Ascending aorta (tissue), 2 donors: ENCODE measurements at regions not wholly inside any gene's neighbourhood (a gene's known extent, or its start where the extent isn't known, plus 50 kb on each side); places are given as distances from the start of the nearest gene placed in this dataset.

ENCODE experiments used
- DNase-seq, 2 donors: peaks; one replicate each; pipeline ENCODE4 v3.0.0-alpha.2; 2019; ENCODE audit warnings: low spot score in 2 of 2
- H3K27ac ChIP-seq, 2 donors: fragments of 200-600 bp; sonication (generic); one replicate each; pipeline ENCODE4 v1.5.1; 2016 to 2017; ENCODE audit warnings: mild to moderate bottlenecking in 1 of 2
- H3K27me3 ChIP-seq: fragments of 200-600 bp; sonication (generic); one replicate; pipeline ENCODE4 v1.5.1; 2017
- H3K36me3 ChIP-seq, 2 donors: fragments of 200-600 bp; sonication (generic); one replicate each; pipeline ENCODE4 v1.5.1; 2016
- H3K4me1 ChIP-seq, 2 donors: fragments of 200-600 bp; sonication (generic); one replicate each; pipeline ENCODE4 v1.5.1; 2016 to 2017; ENCODE audit warnings: mild to moderate bottlenecking in 1 of 2
- H3K4me3 ChIP-seq, 2 donors: fragments of 200-600 bp; sonication (generic); one replicate each; pipeline ENCODE4 v1.5.1; 2016 to 2017; ENCODE audit warnings: mild to moderate bottlenecking in 1 of 2
- H3K9me3 ChIP-seq, 2 donors: fragments of 200-600 bp; sonication (generic); one replicate each; pipeline ENCODE4 v1.5.1; 2016
- intact Hi-C: fragments of 100-400 bp; cut with DNase I; formaldehyde crosslinking; loops from one replicate; pipeline ENCODE4 v1.15.1; 2023
- TF ChIP-seq, protein P1 (sequence below), 3 experiments: fragments of 200-600 bp in 2 of 3; fragments of 450-650 bp in 1 of 3; sonication (generic) in 2 of 3; IDR thresholded peaks; one replicate each; pipeline ENCODE4 v1.5.1; 2016 to 2019; ENCODE audit warnings: antibody characterized with exemption in 3 of 3, mild to moderate bottlenecking in 1 of 3, moderate library complexity in 1 of 3

DNA sequence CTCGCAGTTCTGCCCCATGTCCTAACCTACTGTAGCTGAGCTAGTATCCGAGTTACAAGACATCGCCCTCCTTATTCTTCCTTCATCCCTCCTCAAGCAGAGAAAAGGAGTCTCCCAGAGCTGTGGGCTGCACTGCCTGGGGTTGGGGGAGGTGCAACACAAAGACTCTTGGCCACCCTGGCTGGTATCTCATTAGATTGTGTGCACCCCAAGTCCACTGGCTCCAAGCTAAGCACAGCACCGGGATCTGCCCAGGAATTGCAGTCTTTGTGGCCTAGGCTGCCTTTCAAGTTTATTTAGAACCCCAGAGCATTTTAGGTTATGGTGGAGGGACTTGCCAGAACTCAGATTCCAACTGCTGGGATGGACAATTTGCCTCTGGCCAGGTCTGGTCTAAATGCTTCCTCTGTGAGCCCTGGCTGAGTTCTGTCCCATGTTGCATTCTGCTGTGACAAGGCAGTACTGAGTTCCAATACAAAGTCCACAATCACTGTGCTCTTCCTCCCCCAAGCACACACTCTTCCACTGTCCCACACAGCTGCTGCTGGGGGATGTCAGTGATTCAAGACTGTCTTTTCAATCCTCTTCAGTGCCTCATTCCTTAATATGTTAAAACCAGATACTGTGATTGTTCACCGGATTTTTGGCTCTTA lies 169.6 kb upstream of the CLEC14A start:
- H3K9me3 ChIP-seq, result peaks cover 11 to 16% of the 10 kb centered on the region in 2 donors
- no peaks in the 10 kb centered on the region for H3K36me3 ChIP-seq
- intact Hi-C loops, result no loop called here
- H3K4me1 ChIP-seq, result no peaks in the 10 kb centered on the region
- TF ChIP-seq, protein P1, sequence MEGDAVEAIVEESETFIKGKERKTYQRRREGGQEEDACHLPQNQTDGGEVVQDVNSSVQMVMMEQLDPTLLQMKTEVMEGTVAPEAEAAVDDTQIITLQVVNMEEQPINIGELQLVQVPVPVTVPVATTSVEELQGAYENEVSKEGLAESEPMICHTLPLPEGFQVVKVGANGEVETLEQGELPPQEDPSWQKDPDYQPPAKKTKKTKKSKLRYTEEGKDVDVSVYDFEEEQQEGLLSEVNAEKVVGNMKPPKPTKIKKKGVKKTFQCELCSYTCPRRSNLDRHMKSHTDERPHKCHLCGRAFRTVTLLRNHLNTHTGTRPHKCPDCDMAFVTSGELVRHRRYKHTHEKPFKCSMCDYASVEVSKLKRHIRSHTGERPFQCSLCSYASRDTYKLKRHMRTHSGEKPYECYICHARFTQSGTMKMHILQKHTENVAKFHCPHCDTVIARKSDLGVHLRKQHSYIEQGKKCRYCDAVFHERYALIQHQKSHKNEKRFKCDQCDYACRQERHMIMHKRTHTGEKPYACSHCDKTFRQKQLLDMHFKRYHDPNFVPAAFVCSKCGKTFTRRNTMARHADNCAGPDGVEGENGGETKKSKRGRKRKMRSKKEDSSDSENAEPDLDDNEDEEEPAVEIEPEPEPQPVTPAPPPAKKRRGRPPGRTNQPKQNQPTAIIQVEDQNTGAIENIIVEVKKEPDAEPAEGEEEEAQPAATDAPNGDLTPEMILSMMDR (IDR thresholded peaks at IDR 0.05), result no peak
- H3K27ac ChIP-seq, result no peak overlapping the region
- no peak overlapping the region for H3K4me3 ChIP-seq
- no peaks in the 10 kb centered on the region for H3K27me3 ChIP-seq
- DNase-seq, result no peak

- peaks cover 6 to 16% of the 10 kb centered on the region in 2 donors for H3K9me3 ChIP-seq
- no peak overlapping the region for H3K27ac ChIP-seq
- DNase-seq, result no peak
- TF ChIP-seq, protein P1 (IDR thresholded peaks at IDR 0.05), result no peak
- no peaks in the 10 kb centered on the region for H3K4me1 ChIP-seq
- H3K27me3 ChIP-seq, result no peaks in the 10 kb centered on the region
- intact Hi-C loops, result no loop called here
- no peak overlapping the region for H3K4me3 ChIP-seq
- no peaks in the 10 kb centered on the region for H3K36me3 ChIP-seq
Observed at GRCh38 chr14:38420048-38420447, 164.2 kb upstream of the CLEC14A start.

- TF ChIP-seq, protein P1 (IDR thresholded peaks at IDR 0.05), result no peak
- H3K9me3 ChIP-seq, result peaks cover 5 to 16% of the 10 kb centered on the region in 2 donors
- no peaks in the 10 kb centered on the region for H3K27me3 ChIP-seq
- no peaks in the 10 kb centered on the region for H3K36me3 ChIP-seq
- DNase-seq, result no peak
- H3K4me1 ChIP-seq, result no peaks in the 10 kb centered on the region
- H3K27ac ChIP-seq, result no peak overlapping the region
- intact Hi-C loops, result no loop called here
- no peak overlapping the region for H3K4me3 ChIP-seq
Observed at GRCh38 chr14:38419579-38419978, 163.7 kb upstream of the CLEC14A start.

DNA sequence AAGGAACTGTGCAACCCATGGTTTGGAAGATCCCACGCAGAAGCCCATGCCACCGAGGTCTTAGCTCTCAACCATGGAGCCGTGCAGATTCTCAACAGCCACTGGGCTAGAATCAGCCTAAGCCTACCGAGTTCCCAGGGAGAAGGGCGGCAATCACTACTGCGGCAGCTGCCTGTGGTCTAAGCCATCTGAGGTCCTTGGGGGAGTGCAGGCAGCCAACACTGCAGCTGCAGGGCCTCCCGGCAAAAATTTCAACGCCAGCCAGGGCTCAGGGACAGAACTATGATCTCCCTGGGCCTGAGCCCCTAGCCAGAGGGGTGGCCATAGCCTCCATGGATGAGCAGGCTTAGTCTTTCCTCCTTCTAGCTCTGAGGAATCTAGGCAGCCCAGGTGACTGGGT lies 156.8 kb upstream of the CLEC14A start:
- intact Hi-C loops, result no loop called here
- no peaks in the 10 kb centered on the region for H3K36me3 ChIP-seq
- DNase-seq, result no peak
- H3K9me3 ChIP-seq, result no peaks in the 10 kb centered on the region
- no peak overlapping the region for H3K4me3 ChIP-seq
- H3K27ac ChIP-seq, result no peak overlapping the region
- H3K4me1 ChIP-seq, result no peaks in the 10 kb centered on the region
- TF ChIP-seq, protein P1 (IDR thresholded peaks at IDR 0.05), result no peak
- no peaks in the 10 kb centered on the region for H3K27me3 ChIP-seq

GRCh38 chr14:38410442-38410841 lies 154.5 kb upstream of the CLEC14A start:
- intact Hi-C loops, result no loop called here
- Histone ChIP-seq H3K9me3 (no peaks in the 10 kb centered on the region), H3K4me1 (peaks cover 0 to 8% of the 10 kb centered on the region in 2 donors), H3K4me3 (no peak overlapping the region), H3K27ac (no peak overlapping the region), H3K27me3 (no peaks in the 10 kb centered on the region), H3K36me3 (no peaks in the 10 kb centered on the region)
- TF ChIP-seq, protein P1 (IDR thresholded peaks at IDR 0.05), result no peak
- DNase-seq, result no peak
